ENCODE measurements at regions not wholly inside any gene's neighbourhood (a gene's known extent, or its start where the extent isn't known, plus 50 kb on each side); places are given as distances from the start of the nearest gene placed in this dataset.

GRCh38 chr7:155962191-155962967, 150.1 kb upstream of the SHH start:
- Histone ChIP-seq H3K27ac (peak overlapping the region; percentile 2 to 52; a peak in 2 of 6 replicates), H3K4me3 (no peak overlapping the region), H3K4me1 (peaks cover 9% of the 10 kb centered on the region), H3K9me3 (no peaks in the 10 kb centered on the region), H3K4me2 (no peak overlapping the region)
- POLR2A ChIA-PET = interaction anchor here (0.6 to 1.1 kb wide), 2 partner anchors 11 to 658 kb away, joined by 4 to 5 read pairs; no protein-coding TSS in a partner anchor
- FAIRE-seq (no peak), DNase-seq (ENCODE audit: low read depth in 1 of 2, low spot score in 1 of 2) (peak; percentile 52), ATAC-seq (peak; percentile 38 to 68; a peak in 4 of 6 replicates)
- TF ChIP-seq PBX3 (IDR thresholded peaks at IDR 0.05) (no peak), HES2 (IDR thresholded peaks at IDR 0.05) (no peak), KDM1A (IDR thresholded peaks at IDR 0.05; ENCODE audit: low read depth) (no peak), FOSL2 (IDR thresholded peaks at IDR 0.05) (no peak), FOSL2 (CRISPR knock-in tag; IDR thresholded peaks at IDR 0.05) (peak; percentile 39; the same call in 1 of the 2 replicates)
- CTCF ChIA-PET = interaction anchor here (1.4 to 2.5 kb wide), 3 partner anchors 9 to 11 kb away, joined by 4 to 8 read pairs (median 5); no protein-coding TSS in a partner anchor
- WGBS (ENCODE audit: missing lambda C conversion rate) = 66% methylated on average over 13 of the region's 13 CpGs

GRCh38 chr7:155961241-155962190, 149.3 kb upstream of the SHH start:
- 81% methylated on average over 21 of the region's 25 CpGs for WGBS (ENCODE audit: missing lambda C conversion rate)
- CTCF ChIA-PET = interaction anchor here (0.9 to 2.5 kb wide), 4 partner anchors 8 to 21 kb away, joined by 3 to 8 read pairs (median 4); no protein-coding TSS in a partner anchor
- H3K4me3 ChIP-seq = no peak overlapping the region
- no peak for FAIRE-seq
- DNase-seq (ENCODE audit: low read depth in 1 of 2, low spot score in 1 of 2) = no peak
- POLR2A ChIA-PET = interaction anchor here (1.1 kb wide), 1 partner anchor 10 kb away, joined by 4 read pairs; no protein-coding TSS in a partner anchor
- peak overlapping the region in 1 of 2 experiments; percentile 52; a peak in 2 of 6 replicates for H3K27ac ChIP-seq
- ATAC-seq = no peak
- peaks cover 9% of the 10 kb centered on the region for H3K4me1 ChIP-seq
- no peak overlapping the region for H3K4me2 ChIP-seq
- H3K9me3 ChIP-seq = no peaks in the 10 kb centered on the region
- TF ChIP-seq NPAS2 (CRISPR knock-in tag; IDR thresholded peaks at IDR 0.05; ENCODE audit: borderline replicate concordance) (no peak), BCL3 (IDR thresholded peaks at IDR 0.05) (no peak), REST (IDR thresholded peaks at IDR 0.05) (no peak), CHD2 (IDR thresholded peaks at IDR 0.05; ENCODE audit: low read length, partially characterized antibody) (no peak), RCOR1 (IDR thresholded peaks at IDR 0.05; ENCODE audit: low read depth, low read length) (no peak), E2F6 (IDR thresholded peaks at IDR 0.05; ENCODE audit: borderline replicate concordance, low read depth) (no peak), HES2 (IDR thresholded peaks at IDR 0.05) (no peak), JUN (IDR thresholded peaks at IDR 0.05) (no peak), CBX2 (IDR thresholded peaks at IDR 0.05; ENCODE audit: borderline replicate concordance, low read depth) (no peak), NFE2L2 (conservative IDR thresholded peaks at IDR 0.05; ENCODE audit: low read length) (no peak), TP53 (CRISPR knock-in tag; IDR thresholded peaks at IDR 0.05) (no peak), POLR2AphosphoS2 (conservative IDR thresholded peaks at IDR 0.05; ENCODE audit: low read length) (no peak), EP300 (IDR thresholded peaks at IDR 0.05) (no peak), CHD4 (IDR thresholded peaks at IDR 0.05; ENCODE audit: borderline replicate concordance) (no peak), ESRRA (IDR thresholded peaks at IDR 0.05; ENCODE audit: borderline replicate concordance, low read length) (no peak), ATOH8 (CRISPR knock-in tag; IDR thresholded peaks at IDR 0.05; ENCODE audit: low read depth) (no peak), KDM5A (IDR thresholded peaks at IDR 0.05) (no peak), HEYL (CRISPR knock-in tag; IDR thresholded peaks at IDR 0.05) (no peak)
